Esophagus muscularis mucosa (tissue), 4 donors: ENCODE measurements at regions not wholly inside any gene's neighbourhood (a gene's known extent, or its start where the extent isn't known, plus 50 kb on each side); places are given as distances from the start of the nearest gene placed in this dataset.
"Not testable (repeated sequence)": the region's sequence is repeated elsewhere in the genome, so short reads cannot be mapped to it uniquely, and the experiment has no call there.

Experiments used
- DNase-seq: peaks from one replicate; pipeline ENCODE4 v3.0.0-alpha.2; 2017; ENCODE audit errors: extremely low spot score
- H3K27ac ChIP-seq, 4 donors: fragments of 200-600 bp; sonication (generic); replicated peaks in 1 of 4; 1 replicate in 3 of 4; 2 replicates in 1 of 4; pipeline ENCODE4 v1.5.1; 2016 to 2019; ENCODE audit warnings: mild to moderate bottlenecking in 1 of 4
- H3K27me3 ChIP-seq, 4 donors: fragments of 200-600 bp; sonication (generic); one replicate each; pipeline versions ENCODE4 v1.5.1 to v1.6.0; 2016 to 2019
- H3K36me3 ChIP-seq, 4 donors: fragments of 200-600 bp; sonication (generic); one replicate each; pipeline ENCODE4 v1.5.1; 2016 to 2019
- H3K4me1 ChIP-seq, 4 donors: fragments of 200-600 bp; sonication (generic); one replicate each; pipeline ENCODE4 v1.5.1; 2016 to 2019
- H3K4me3 ChIP-seq, 4 donors: fragments of 200-600 bp; sonication (generic); 1 replicate in 2 of 4; 2 replicates in 2 of 4; pipeline ENCODE4 v1.5.1; 2016 to 2019; ENCODE audit warnings: mild to moderate bottlenecking in 4 of 4, moderate library complexity in 1 of 4
- H3K9me3 ChIP-seq, 4 donors: fragments of 200-600 bp; sonication (generic); 1 replicate in 3 of 4; 2 replicates in 1 of 4; pipeline ENCODE4 v1.5.1; 2016 to 2019
- CTCF ChIP-seq, 3 experiments: fragments of 200-600 bp in 2 of 3; fragments of 450-650 bp in 1 of 3; sonication (generic) in 2 of 3; IDR thresholded peaks; one replicate each; pipeline ENCODE4 v1.5.1; 2017 to 2019; ENCODE audit warnings: antibody characterized with exemption in 3 of 3, mild to moderate bottlenecking in 2 of 3, moderate library complexity in 1 of 3
- EP300 ChIP-seq: sonication (generic); formaldehyde crosslinking; IDR thresholded peaks from one replicate; pipeline ENCODE4 v1.6.1; 2017; ENCODE audit warnings: antibody characterized with exemption
- POLR2A ChIP-seq: fragments of 450-650 bp; IDR thresholded peaks from one replicate; pipeline ENCODE4 v1.6.1; 2017; ENCODE audit warnings: antibody characterized with exemption, moderate library complexity, mild to moderate bottlenecking, low read depth
- POLR2AphosphoS5 ChIP-seq, 2 donors: sonication (generic); formaldehyde crosslinking; IDR thresholded peaks; one replicate each; pipeline ENCODE4 v1.6.1; 2017; ENCODE audit warnings: antibody characterized with exemption in 2 of 2
- WGBS: methylation state at CpG from one replicate; pipeline ENCODE4 v1.1.5; 2018; 5-methylcytosine and 5-hydroxymethylcytosine counted together
- intact Hi-C: fragments of 100-400 bp; cut with DNase I; formaldehyde crosslinking; loops from one replicate; pipeline ENCODE4 v1.15.1; 2023

- DNase-seq: no peak
- intact Hi-C loops: no loop called here
- H3K27ac ChIP-seq: no peak overlapping the region
- 28% methylated on average over 2 of the region's 2 CpGs for WGBS
- H3K4me1 ChIP-seq: peaks cover 0 to 7% (median 5%) of the 10 kb centered on the region in 4 donors
- TF ChIP-seq POLR2AphosphoS5 (IDR thresholded peaks at IDR 0.05): no peak
- TF ChIP-seq POLR2A: no peak
- no peak for TF ChIP-seq CTCF (IDR thresholded peaks at IDR 0.05)
- no peak for TF ChIP-seq EP300
- H3K27me3 ChIP-seq: no peaks in the 10 kb centered on the region
- no peak overlapping the region for H3K4me3 ChIP-seq
- no peaks in the 10 kb centered on the region for H3K36me3 ChIP-seq
- H3K9me3 ChIP-seq: no peaks in the 10 kb centered on the region
Observed at GRCh38 chr3:81998139-81998755, 236.8 kb upstream of the GBE1 start.

GRCh38 chr3:81997390-81997789 lies 235.9 kb upstream of the GBE1 start:
- 62% methylated on average over 2 of the region's 2 CpGs for WGBS
- intact Hi-C loops: no loop called here
- Histone ChIP-seq H3K36me3 (no peaks in the 10 kb centered on the region), H3K27me3 (no peaks in the 10 kb centered on the region), H3K27ac (no peak overlapping the region), H3K4me3 (no peak overlapping the region), H3K9me3 (no peaks in the 10 kb centered on the region), H3K4me1 (peaks cover 0 to 7% (median 5%) of the 10 kb centered on the region in 4 donors)
- TF ChIP-seq POLR2A (no peak), POLR2AphosphoS5 (IDR thresholded peaks at IDR 0.05) (no peak), EP300 (no peak), CTCF (IDR thresholded peaks at IDR 0.05) (no peak)
- no peak for DNase-seq

GRCh38 chr3:81995329-81995728 lies 233.9 kb upstream of the GBE1 start:
- H3K4me1 ChIP-seq: peaks cover 0 to 5% (median 4%) of the 10 kb centered on the region in 4 donors
- TF ChIP-seq EP300 (no peak), POLR2AphosphoS5 (IDR thresholded peaks at IDR 0.05) (no peak), CTCF (IDR thresholded peaks at IDR 0.05) (no peak)
- H3K27me3 ChIP-seq: no peaks in the 10 kb centered on the region
- H3K9me3 ChIP-seq: no peaks in the 10 kb centered on the region
- DNase-seq: no peak
- intact Hi-C loops: no loop called here
- H3K27ac ChIP-seq: no peak overlapping the region
- H3K36me3 ChIP-seq: no peaks in the 10 kb centered on the region
- H3K4me3 ChIP-seq: no peak overlapping the region
- 91% methylated on average over 2 of the region's 2 CpGs for WGBS

GRCh38 chr3:81989758-81990157 lies 228.3 kb upstream of the GBE1 start:
- Histone ChIP-seq H3K4me3 (no peak overlapping the region), H3K27ac (no peak overlapping the region), H3K9me3 (no peaks in the 10 kb centered on the region), H3K27me3 (no peaks in the 10 kb centered on the region), H3K36me3 (no peaks in the 10 kb centered on the region), H3K4me1 (no peaks in the 10 kb centered on the region)
- intact Hi-C loops: no loop called here
- TF ChIP-seq EP300 (no peak), CTCF (IDR thresholded peaks at IDR 0.05) (no peak), POLR2A (no peak), POLR2AphosphoS5 (IDR thresholded peaks at IDR 0.05) (no peak)
- WGBS: 80% methylated on average over 2 of the region's 2 CpGs
- DNase-seq: no peak

- TF ChIP-seq EP300 (no peak), POLR2A (no peak), CTCF (IDR thresholded peaks at IDR 0.05) (no peak), POLR2AphosphoS5 (IDR thresholded peaks at IDR 0.05) (no peak)
- Histone ChIP-seq H3K4me3 (no peak overlapping the region), H3K9me3 (no peaks in the 10 kb centered on the region), H3K4me1 (no peaks in the 10 kb centered on the region), H3K27ac (no peak overlapping the region), H3K27me3 (no peaks in the 10 kb centered on the region), H3K36me3 (no peaks in the 10 kb centered on the region)
- 86% methylated on average over 3 of the region's 3 CpGs for WGBS
- intact Hi-C loops: no loop called here
- no peak for DNase-seq
Observed at GRCh38 chr3:81989274-81989673, 227.8 kb upstream of the GBE1 start.

- H3K27ac ChIP-seq, H3K9me3 ChIP-seq, intact Hi-C loops, H3K36me3 ChIP-seq, H3K27me3 ChIP-seq, H3K4me3 ChIP-seq, DNase-seq, H3K4me1 ChIP-seq: not testable (repeated sequence)
- 91% methylated on average over 11 of the region's 11 CpGs for WGBS
Observed at GRCh38 chr3:81987412-81987811, 226.0 kb upstream of the GBE1 start.
